ENCODE measurements at regions not wholly inside any gene's neighbourhood (a gene's known extent, or its start where the extent isn't known, plus 50 kb on each side); places are given as distances from the start of the nearest gene placed in this dataset.
"Not testable (repeated sequence)": the region's sequence is repeated elsewhere in the genome, so short reads cannot be mapped to it uniquely, and the experiment has no call there.

DNA sequence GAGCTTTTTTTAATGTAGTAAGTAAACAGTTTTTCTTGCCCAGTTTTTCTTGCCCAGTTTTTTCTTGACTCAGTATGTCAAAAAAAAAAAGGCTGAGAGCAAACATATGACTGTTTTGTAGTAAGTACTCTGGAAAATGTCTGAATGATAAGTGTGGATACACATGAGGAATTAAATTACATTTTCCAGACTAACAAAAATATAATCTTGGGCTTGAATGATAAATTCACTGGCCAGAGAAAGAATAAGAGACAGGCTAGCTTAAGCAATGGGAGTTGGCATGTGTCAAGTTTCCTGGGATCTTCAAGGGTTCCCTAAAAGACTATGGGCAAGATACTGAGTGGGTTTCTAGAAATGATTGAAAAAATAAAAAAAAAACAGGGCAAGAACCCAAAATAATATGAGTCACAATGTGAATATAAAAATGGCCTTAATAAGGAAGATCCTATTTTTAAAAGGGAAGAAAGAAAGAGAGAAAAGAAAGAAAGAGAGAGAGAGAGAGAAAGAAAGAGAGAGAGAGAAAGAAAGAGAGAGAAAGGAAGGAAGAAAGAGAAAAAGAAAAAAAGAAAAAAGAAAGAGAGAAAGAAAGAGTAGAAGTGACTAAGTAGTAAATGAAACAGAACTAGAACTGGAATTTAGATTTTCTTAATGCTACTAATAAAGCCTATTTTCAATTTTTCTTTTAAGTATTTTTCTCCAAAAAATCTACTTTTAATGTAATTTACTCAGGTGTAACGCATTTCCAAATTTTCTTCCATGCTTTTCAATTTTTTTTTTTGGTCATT, 60.2 kb downstream of the TFPI2 start:
- DNase-seq = no peak

DNA sequence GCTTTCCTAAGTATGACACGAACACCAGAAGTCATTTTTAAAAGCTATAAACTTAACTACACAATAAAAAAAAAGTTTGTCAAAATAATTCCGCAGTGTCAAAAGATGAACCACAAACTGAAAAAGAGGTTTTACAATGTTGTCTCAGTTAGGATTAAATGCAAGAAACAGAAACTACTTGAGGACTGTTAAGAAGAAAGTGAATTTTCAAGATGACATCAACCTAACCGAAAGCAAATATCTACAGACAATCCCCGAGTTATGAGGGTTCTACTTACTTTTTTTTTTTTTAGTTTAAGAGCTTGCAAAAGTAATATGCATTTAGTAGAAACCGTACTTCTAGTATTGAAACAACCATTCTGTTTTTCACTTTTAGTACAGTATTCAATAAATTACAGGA, 62.3 kb downstream of the TFPI2 start:
- DNase-seq = no peak

DNA sequence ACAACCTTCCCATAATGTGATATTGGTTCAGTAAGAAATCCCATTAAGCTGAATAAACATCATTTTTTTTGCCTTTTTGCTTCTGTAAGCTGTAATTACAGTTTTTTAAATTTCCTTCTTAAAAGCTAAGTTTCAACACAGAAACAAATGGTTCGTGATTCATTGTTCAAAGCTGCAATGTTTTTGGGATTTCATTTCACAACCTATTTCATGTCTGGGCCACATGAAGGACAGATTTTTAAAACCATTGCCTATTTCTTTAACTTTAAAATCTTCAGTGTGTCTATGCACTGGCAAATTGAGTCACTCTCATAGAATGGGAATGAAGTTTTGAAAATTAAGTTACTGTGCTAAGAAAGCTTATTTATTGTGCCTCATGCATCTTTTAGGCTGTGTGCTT, 66.9 kb downstream of the TFPI2 start:
- no peak for DNase-seq

DNA sequence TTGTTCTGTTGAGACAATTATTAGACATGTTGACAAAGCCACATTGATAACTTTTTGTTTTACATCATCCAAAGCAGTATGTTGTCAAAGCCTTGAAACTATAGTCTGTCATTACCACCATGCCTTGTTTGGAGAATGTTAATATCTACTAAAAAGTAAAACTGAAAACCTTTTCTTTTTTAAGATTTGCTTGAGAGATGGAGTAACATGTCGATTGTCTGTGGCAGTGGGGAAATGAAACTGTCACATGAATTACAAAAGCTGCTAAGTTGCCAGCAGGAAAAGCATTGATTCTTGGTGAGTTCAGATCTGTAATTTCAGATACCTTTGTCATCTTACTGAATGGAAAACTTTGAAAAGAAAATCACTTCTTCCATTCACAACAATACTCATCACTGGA, 69.1 kb downstream of the TFPI2 start:
- no peak for DNase-seq

DNA sequence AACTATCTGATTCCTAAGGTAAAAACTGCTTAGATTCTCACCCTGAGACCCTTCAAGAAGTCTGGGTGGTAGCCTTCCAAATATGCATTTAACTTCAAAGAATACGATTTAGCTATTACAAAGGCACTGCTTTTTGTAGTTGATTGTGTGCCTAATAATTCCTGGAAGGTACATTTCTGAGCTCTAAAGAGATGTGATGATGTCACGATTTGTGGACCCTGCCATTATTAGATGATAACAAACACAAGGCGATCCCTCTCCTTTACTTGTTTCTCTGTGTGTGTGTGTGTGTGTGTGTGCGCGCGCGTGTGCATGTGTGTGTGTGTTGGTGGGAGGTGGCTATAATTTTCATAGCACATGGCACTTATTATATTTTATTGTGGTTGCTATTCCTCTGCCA, 70.9 kb downstream of the TFPI2 start:
- DNase-seq = no peak

GRCh38 chr7:93817526-93817925, 73.0 kb downstream of the TFPI2 start:
- DNase-seq = no peak

DNA sequence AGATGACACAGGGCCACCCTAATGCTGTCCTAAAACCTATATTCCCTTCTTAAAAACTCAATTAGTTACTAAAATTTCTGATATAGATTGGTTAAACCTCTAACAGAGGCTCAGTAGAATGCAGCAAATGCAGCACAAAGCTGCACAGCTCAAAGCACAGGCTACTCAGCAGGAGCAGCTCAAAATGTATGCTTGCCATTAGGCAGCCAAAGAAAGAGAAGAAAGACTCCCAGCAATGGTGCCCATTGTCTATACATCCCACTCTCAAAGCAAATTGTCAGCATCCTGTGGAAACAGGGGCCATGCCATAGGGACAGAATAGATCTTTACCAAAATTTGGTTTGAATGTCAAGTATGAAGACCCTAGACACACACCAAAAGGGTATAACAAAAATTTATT, 73.5 kb downstream of the TFPI2 start:
- no peak for DNase-seq

DNA sequence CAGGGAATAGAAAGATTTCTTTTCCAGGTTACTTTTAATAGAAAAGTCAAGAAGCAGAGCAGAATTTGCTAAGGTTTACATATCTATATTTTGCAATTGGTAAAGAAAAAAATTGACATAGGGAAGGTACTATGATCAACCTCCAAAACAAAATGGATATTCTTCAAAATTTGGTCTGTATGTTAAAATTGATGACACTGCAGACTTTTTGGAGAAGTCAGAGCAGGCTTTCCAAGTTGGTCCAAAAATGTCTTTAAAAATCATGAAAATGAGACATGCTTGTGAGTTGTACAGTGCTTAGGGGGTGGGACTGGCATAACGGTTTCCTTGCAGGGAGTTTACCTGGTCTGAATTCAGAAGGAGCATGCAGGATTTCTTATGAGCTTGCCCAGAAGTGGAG, 77.0 kb downstream of the TFPI2 start:
- DNase-seq = no peak

DNA sequence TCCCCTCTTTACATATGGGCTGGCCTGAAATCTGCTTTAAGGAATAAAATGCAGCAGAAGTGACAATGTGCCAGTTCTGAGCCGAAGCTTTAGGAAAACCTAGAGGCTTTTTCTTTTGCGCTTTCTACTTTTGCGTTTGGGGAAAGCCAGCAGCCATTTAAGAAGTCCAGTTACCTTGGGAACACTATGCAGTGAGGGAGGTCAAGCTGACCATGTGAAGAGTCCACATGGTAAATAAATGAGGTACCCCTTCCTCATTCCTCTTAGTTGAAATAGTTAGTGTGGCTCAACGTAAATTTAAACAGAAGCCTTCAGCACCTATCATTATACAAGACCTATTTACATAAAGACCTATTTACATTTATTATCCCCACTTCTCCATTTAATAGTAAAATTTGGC, 78.5 kb downstream of the TFPI2 start:
- no peak for DNase-seq

GRCh38 chr7:93811198-93811597, 79.4 kb downstream of the TFPI2 start:
- no peak for DNase-seq

DNA sequence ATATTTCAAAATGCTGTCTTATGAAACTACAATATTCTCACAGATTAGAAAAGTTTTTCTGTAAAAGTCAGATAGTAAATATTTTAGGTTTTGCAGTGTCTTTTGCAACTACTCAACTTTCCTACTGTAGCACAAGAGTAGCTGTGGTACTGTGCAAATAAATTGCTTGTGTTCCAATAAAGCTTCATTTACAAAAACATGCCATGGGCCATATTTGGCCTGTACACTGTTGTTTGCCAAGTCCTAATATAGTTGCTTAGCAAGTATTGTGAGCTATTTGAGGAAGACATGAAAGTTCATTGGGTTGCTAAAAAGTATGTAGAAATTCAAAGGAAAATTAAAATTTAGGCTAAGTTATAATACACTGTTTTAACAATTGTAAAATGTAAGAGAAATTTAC, 80.0 kb downstream of the TFPI2 start:
- DNase-seq = no peak

- DNase-seq = no peak
Measured at GRCh38 chr7:93804726-93805125, 85.8 kb downstream of the TFPI2 start.

DNA sequence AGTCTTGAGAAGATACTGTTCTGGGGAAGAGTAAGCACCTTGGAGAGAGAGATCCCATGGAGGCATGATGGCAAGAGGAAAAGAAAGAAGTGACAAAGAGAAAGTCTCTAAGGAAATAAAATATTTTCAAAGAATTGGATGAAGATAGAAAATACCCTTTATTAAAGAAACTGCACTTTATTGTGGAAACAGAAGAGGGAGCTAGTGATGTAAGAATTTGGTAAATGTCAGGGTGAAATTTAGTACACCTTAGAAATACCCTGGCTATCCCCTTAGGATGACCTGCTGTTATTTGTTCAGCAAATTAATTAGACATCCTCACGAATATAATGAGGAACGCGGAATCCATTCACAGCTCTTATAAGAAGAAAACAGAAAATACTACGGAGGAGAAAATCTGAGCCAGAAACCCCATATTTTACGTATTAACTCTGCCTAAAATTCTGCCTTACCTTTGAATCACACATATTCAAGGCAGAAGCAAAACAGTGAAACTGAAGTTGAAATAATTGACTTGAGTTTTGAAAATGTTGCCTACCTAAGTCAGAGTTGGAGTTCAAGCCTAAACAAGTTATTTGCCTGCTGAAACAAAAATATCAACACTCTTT, 90.7 kb downstream of the TFPI2 start:
- DNase-seq = peak; percentile 16

DNA sequence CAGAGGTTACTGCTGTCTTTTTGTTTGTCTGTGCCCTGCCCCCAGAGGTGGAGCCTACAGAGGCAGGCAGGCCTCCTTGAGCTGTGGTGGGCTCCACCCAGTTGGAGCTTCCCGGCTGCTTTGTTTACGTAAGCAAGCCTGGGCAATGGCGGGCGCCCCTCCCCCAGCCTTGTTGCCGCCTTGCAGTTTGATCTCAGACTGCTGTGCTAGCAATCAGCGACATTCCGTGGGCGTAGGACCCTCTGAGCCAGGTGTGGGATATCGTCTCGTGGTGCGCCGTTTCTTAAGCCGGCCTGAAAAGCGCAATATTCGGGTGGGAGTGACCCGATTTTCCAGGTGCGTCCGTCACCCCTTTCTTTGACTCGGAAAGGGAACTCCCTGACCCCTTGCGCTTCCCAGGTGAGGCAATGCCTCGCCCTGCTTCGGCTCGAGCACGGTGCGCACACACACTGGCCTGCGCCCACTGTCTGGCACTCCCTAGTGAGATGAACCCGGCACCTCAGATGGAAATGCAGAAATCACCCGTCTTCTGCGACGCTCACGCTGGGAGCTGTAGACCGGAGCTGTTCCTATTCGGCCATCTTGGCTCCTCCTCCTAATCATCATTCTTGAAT, 97.4 kb downstream of the TFPI2 start:
- DNase-seq = not testable (repeated sequence)

- DNase-seq = no peak
Measured at GRCh38 chr7:93779115-93779514, 111.4 kb downstream of the TFPI2 start.

DNA sequence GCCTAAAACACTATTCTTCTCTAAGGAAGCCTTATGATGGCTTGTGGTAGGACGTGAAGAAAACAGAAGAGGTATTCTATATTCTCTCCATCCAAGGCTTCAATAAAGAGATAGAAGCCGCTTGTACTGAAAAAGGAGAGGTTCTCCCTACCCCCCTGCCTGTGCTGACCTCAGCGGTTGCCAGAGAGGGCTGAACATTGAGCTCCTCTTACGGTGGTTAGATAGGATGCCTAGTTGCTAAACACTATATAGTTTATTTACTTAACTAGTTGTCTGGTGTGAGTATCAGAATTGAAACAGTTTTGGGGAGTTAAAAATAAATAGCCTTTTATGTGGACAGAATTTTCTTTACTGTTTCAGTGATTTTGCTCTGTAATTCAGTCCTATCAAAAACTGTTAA, 112.2 kb downstream of the TFPI2 start:
- no peak for DNase-seq

DNA sequence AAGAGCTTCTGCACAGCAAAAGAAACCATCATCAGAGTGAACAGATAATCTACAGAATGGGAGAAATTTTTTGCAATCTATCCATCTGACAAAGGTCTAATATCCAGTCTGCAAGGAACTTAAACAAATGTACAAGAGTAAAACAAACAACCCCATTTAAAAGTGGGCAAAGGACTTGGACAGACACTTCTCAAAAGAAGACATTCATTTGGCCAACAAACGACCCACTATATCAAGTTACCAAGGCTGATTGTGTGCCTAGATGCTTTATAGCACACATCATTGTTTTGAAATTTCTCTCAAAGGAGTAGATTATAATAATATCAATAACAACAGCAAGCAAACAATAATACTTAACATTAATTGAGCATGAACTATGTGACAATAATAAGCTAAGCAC, 117.1 kb downstream of the TFPI2 start:
- DNase-seq = no peak

DNA sequence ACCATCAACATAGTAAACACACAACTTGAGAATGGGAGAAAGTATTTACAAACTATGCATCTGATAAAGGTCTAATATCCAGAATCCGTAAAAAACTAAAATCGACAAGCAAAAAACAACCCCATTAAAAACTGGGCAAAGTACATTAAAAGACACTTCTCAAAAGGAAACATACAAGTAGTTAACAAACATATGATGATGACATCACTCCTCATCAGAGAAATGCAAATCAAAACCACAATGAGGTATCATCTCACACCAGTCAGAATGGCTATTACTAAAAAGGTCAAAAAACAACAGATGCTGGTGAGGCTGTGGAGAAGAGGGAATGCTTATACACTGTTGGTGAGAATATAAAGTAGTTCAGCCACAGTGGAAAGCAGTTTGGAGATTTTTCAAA, 125.1 kb downstream of the TFPI2 start:
- no peak for DNase-seq

- no peak for DNase-seq
Measured at GRCh38 chr7:93758631-93759030, 131.9 kb downstream of the TFPI2 start.

DNA sequence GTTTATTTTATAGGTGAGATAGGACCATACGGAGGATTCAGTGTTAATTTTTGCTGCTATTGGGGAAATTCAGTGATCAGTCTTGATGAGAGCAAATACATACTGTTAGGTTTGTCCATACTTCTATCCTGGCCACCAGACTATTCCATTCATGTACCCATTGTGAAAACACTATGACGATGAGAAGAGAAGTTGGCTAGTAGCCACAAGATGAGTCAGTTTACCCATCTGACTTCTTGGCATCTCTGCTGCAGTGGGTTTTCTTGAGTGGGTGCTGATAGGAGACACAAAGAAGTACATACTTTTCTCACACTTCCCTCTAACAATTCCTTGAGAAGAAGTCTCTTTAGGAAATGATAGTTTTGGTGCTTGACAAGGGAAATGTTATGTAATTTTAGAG, 133.1 kb downstream of the TFPI2 start:
- no peak for DNase-seq

GRCh38 chr7:93756890-93757289, 133.7 kb downstream of the TFPI2 start:
- no peak for DNase-seq

- no peak for DNase-seq
Measured at GRCh38 chr7:93751421-93751820, 139.1 kb downstream of the TFPI2 start.

DNA sequence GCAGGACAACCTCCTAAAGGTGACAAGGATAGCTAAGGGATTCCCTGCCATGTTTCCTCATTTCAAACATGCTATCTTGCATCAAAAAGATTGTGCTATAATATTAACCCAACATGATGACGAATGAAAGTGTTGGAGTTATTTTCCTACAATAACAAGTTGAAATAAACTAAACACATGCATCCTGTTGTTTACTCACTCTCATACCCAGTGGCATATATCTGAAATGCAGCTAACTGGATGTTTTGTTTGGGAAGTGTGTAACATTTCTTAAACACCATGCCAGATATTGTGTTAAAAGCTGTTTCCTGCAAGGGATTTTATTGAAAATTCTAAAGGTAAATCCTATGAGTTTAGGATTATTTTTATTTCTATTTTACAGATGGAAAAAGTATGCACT, 139.6 kb downstream of the TFPI2 start:
- no peak for DNase-seq

GRCh38 chr7:93747019-93747418, 143.5 kb downstream of the TFPI2 start:
- no peak for DNase-seq

GRCh38 chr7:93739424-93739823, 151.1 kb downstream of the TFPI2 start:
- no peak for DNase-seq

All from suppressor macrophage treated with lipopolysaccharide for 4 hours (primary cell).